T1000 (cell line): ENCODE measurements at regions not wholly inside any gene's neighbourhood (a gene's known extent, or its start where the extent isn't known, plus 50 kb on each side); places are given as distances from the start of the nearest gene placed in this dataset.

ENCODE experiments used
- DNase-seq: peaks from one replicate; lab custom pipeline; 2025; ENCODE audit warnings: mixed read lengths; lab: John Stamatoyannopoulos, UW

- DNase-seq, result no peak
These were observed 484.0 kb upstream of the ID2 start for GRCh38 chr2:8197825-8198224.

- DNase-seq, result no peak
These were observed 483.0 kb upstream of the ID2 start for GRCh38 chr2:8198766-8199382.

- DNase-seq, result no peak
These were observed 479.7 kb upstream of the ID2 start for GRCh38 chr2:8202132-8202531.

- no peak for DNase-seq
These were observed 478.5 kb upstream of the ID2 start for GRCh38 chr2:8203364-8203763.

- no peak for DNase-seq
These were observed 477.1 kb upstream of the ID2 start for GRCh38 chr2:8204711-8205110.

GRCh38 chr2:8209494-8209893, 472.4 kb upstream of the ID2 start:
- DNase-seq, result no peak

GRCh38 chr2:8211384-8211783, 470.5 kb upstream of the ID2 start:
- DNase-seq, result no peak

GRCh38 chr2:8212239-8212638, 469.6 kb upstream of the ID2 start:
- DNase-seq, result no peak

GRCh38 chr2:8214036-8214615, 467.7 kb upstream of the ID2 start:
- no peak for DNase-seq

- DNase-seq, result no peak
These were observed 466.5 kb upstream of the ID2 start for GRCh38 chr2:8215159-8215863.

GRCh38 chr2:8215982-8216381, 465.9 kb upstream of the ID2 start:
- DNase-seq, result no peak

- DNase-seq, result no peak
These were observed 465.5 kb upstream of the ID2 start for GRCh38 chr2:8216397-8216796.

- no peak for DNase-seq
These were observed 464.3 kb upstream of the ID2 start for GRCh38 chr2:8217468-8218030.

- DNase-seq, result no peak
These were observed 462.8 kb upstream of the ID2 start for GRCh38 chr2:8219096-8219495.

GRCh38 chr2:8219631-8220355, 462.1 kb upstream of the ID2 start:
- no peak for DNase-seq

GRCh38 chr2:8222979-8223694, 458.7 kb upstream of the ID2 start:
- no peak for DNase-seq

- DNase-seq, result no peak
These were observed 458.0 kb upstream of the ID2 start for GRCh38 chr2:8223695-8224346.

- no peak for DNase-seq
These were observed 457.3 kb upstream of the ID2 start for GRCh38 chr2:8224347-8225190.

- no peak for DNase-seq
These were observed 456.6 kb upstream of the ID2 start for GRCh38 chr2:8225266-8225665.

GRCh38 chr2:8225798-8226197, 456.1 kb upstream of the ID2 start:
- no peak for DNase-seq
